GM11168 (cell line): ENCODE measurements at regions not wholly inside any gene's neighbourhood (a gene's known extent, or its start where the extent isn't known, plus 50 kb on each side); places are given as distances from the start of the nearest gene placed in this dataset.
"Not testable (repeated sequence)": the region's sequence is repeated elsewhere in the genome, so short reads cannot be mapped to it uniquely, and the experiment has no call there.

Source experiments
- in situ Hi-C: fragments of 300-500 bp; cut with MboI; formaldehyde crosslinking; loops from one replicate; pipeline ENCODE4 v1.12.0; 2022; ENCODE audit warnings: low sequenced_read_pairs; ENCODE audit not compliant: unreplicated experiment

DNA sequence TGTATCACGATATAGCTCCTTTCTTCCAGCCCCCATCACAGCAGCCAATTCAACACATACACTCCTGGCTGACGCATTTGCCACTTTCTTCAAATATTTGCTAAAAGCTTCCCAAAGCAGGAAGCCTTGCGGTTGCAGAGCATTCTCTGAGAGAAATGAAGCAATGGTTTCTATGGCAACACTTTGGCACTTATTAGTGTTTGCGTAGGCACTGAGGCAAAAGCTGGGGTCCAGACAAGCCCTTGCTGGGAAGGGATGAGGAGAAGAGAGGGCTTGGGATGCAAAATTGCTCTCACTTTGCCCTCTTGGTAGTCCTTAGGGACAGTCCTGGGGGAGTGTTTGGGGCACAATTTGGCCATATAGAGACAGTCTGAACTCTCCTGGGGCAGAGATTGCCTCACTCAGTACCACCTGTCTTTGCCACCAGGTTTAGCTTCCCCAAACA lies 55.0 kb upstream of the PAK3 start:
- in situ Hi-C loops, result no loop called here

- in situ Hi-C loops, result no loop called here
These were observed 55.5 kb upstream of the PAK3 start for GRCh38 chrX:111040377-111041017.

GRCh38 chrX:111039606-111040005 lies 56.4 kb upstream of the PAK3 start:
- in situ Hi-C loops, result no loop called here

GRCh38 chrX:111035991-111036390 lies 60.0 kb upstream of the PAK3 start:
- in situ Hi-C loops, result no loop called here

GRCh38 chrX:111035256-111035655 lies 60.7 kb upstream of the PAK3 start:
- in situ Hi-C loops, result no loop called here

DNA sequence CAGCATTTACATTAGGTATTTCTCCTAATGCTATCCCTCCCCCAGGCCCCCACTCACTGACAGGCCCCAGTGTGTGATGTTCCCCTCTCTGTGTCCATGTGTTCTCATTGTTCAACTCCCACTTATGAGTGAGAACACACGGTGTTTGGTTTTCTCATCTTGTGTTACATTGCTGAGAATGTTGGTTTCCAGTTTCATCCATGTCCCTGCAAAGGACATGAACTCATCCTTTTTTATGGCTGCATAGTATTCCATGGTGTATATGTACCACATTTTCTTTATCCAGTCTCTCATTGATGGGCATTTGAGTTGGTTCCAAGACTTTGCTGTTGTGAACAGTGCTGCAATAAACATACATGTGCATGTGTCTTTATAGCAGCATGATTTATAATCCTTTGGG lies 73.0 kb upstream of the PAK3 start:
- in situ Hi-C loops, result not testable (repeated sequence)

- in situ Hi-C loops, result no loop called here
These were observed 75.7 kb upstream of the PAK3 start for GRCh38 chrX:111020283-111020682.

DNA sequence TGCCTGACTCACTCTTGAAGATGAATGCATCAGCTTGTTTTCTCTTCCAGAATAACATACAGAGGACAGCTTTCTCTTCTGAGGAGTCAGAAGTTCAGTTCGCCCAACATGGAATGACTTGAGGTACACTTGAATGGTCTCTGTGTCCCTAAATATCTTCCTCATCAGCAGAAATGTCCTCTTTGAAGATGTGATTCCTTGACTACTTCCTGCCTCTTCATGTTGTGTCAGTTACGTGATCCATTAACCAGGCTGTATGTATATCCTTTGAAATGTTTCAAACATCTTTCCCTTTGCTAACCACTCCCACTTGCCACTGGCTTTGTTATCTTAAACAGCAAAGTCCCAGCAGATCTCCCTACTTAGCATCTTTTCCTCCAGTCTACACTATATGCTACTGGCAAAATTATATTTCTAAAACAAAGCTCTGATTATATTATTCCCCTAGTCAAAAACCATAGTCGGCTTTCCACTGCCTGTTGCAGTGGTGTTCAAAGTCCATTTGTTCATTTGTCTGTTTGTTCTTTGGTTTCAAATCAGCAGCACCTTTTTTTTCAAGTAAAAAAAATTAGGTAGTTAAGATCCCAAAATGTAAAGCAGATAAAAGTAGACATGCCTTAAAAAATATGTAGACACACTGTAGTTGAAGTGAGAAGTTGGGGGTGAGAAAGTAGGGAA lies 82.1 kb upstream of the PAK3 start:
- in situ Hi-C loops, result no loop called here

DNA sequence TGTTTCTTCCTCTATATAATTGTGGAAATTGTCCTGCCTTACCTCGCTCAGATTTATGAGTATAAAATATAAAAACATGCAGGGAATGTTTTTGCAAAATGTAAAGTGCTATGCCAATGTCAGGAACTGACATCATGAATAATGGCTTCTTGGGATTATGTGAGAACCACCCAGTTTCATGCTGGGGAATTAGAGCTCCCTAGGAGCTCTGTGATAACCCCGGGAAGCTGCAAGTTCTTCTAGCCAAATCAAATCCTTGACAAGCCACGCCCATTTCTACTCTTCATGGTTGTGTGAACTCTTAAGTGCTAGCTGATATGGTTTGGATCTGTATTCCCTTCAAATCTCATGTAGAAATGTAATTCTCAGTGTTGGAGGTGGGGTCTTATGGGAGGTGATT lies 85.9 kb upstream of the PAK3 start:
- in situ Hi-C loops, result no loop called here

- in situ Hi-C loops, result no loop called here
These were observed 86.7 kb upstream of the PAK3 start for GRCh38 chrX:111009256-111009655.

GRCh38 chrX:111008126-111008525 lies 87.9 kb upstream of the PAK3 start:
- in situ Hi-C loops, result no loop called here

DNA sequence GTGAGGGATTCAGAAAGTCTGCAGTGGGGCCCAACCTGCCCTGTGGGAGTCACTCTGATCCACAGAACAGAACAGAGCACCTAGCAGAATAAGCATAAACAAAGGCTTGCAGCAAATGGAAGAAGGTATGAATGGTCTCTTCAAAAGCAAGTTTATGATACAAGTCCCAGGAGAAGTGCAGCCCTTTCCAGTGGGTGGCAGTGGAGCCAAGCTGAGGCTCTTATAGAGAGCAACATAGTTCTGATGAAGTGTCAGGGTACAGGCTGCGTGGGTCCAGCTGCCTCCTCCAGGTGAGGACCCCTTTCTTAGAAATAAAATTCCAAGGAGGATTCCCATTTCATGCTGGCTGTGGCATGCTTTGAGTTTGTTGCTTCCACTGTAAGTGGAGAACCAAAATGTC lies 88.8 kb upstream of the PAK3 start:
- in situ Hi-C loops, result no loop called here

- in situ Hi-C loops, result no loop called here
These were observed 89.9 kb upstream of the PAK3 start for GRCh38 chrX:111006116-111006515.

GRCh38 chrX:111005166-111005565 lies 90.8 kb upstream of the PAK3 start:
- in situ Hi-C loops, result no loop called here

GRCh38 chrX:111003118-111003517 lies 92.9 kb upstream of the PAK3 start:
- in situ Hi-C loops, result no loop called here

DNA sequence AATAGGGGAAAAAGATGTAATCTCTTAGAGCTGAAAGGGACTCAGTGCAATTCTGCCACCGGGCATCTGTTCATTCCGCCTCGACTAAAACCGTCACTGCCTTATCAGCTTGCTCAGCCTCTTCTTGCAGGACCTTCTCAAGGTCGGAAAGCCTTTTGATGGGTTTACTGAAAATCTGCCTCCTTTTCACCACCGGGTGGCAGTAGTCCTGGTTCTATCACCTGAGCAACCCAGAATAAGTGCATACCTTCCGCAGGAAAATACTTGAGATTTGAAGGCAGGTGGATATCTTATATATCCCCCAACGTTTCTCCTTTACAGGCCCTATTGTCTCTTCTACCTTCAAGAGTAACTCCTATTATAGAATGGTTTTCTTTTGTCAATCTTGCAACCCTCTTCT lies 103.4 kb upstream of the PAK3 start:
- in situ Hi-C loops, result loop anchor here (10.0 kb wide), 1 partner anchor 252 kb away; no protein-coding TSS in a partner anchor

DNA sequence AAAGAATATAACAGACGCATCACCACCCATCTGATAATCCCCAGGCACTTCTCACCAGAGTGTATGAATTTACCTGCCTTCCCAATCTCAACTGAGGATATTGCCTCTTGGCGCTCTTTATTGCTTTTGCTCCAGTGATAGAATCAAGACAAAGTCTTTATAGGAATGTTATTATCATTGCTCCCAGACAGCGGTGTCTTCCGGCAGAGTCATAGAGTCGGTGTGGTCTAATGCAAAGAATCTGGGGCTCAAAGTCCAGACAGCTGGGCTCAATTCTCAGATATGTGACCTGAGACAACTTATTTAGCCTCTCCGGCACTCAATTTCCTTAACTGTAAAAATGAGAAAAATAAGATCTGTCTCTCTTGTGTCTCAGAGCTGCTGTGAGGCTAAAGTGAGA lies 106.1 kb upstream of the PAK3 start:
- in situ Hi-C loops, result loop anchor here (10.0 kb wide), 1 partner anchor 255 kb away; no protein-coding TSS in a partner anchor

DNA sequence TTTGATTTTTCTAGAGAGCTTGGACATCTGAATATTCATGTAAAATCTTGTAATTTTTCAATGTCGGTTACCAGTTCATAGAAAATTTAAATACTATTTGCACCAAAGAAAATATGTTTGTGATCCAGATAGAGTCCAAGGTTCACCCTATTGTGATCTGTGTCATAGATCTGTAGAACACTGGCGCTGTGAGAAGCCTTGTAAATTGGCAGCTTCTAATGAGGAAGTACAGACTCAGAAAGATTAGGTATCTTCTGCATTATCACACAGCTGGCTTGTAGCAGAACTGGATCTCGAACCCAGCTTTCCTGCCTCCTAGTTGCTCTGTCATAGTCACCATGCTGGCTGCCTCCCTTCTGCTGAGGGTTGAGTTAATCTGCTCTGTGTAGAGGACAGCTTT lies 106.5 kb upstream of the PAK3 start:
- in situ Hi-C loops, result no loop called here

DNA sequence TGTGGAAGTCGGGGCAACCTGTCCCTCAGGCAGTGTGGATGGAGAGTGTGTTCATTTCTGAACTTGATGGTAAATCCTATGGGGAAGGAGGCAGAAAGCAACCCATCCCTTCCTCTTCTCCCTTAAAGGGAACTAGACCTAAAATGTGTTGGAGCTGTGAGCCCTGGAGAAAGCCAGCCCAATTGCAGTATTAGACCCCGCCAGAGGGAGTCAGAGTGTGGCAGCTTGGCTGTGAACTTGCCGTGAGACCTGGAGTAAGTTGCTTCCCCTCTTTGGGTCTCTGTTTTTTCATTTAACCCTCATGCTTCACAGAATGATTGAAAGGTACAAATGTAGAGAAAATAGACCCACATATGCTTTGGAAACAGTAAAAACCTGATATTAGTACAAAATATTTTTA lies 108.7 kb upstream of the PAK3 start:
- in situ Hi-C loops, result no loop called here

DNA sequence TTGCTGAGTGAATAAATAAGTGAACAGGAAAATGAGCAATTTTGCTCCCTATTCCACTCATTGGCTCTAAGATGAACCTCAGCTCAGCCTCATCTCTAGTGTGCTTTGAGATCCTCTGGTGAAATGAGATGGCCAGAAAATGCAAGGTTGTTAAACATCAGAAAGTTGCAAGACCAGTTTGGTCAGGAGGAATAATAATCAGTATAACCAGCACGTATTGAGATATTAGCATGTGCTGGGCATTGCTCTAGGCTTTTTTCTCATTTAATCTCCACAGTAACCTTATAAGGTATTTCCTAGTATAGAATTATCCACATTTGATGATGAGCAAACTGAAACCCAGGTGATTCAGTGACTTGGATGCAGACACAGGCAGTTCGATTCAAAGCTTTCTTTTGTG lies 110.5 kb upstream of the PAK3 start:
- in situ Hi-C loops, result no loop called here

GRCh38 chrX:110983024-110983423 lies 113.0 kb upstream of the PAK3 start:
- in situ Hi-C loops, result no loop called here

DNA sequence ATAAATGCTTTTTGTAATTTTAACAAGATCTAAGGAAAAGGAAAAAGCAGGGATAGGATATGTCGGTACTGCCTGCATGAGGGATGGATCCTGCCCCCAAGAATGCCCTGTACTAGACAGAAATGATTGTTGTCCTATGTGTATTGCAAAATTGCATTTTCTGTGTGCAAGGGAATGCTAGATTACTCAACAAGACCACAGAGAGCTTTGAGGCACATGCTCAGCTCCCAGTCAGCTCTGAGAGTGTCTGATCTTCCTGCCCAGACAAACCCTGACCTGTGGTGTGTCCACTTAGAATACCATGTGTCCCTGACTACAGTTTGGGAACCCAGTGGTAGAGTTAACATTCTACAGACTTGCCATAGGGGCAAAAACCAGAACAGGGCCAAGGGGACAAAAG lies 129.2 kb upstream of the PAK3 start:
- in situ Hi-C loops, result no loop called here
